ENCODE measurements at regions not wholly inside any gene's neighbourhood (a gene's known extent, or its start where the extent isn't known, plus 50 kb on each side); places are given as distances from the start of the nearest gene placed in this dataset.

DNA sequence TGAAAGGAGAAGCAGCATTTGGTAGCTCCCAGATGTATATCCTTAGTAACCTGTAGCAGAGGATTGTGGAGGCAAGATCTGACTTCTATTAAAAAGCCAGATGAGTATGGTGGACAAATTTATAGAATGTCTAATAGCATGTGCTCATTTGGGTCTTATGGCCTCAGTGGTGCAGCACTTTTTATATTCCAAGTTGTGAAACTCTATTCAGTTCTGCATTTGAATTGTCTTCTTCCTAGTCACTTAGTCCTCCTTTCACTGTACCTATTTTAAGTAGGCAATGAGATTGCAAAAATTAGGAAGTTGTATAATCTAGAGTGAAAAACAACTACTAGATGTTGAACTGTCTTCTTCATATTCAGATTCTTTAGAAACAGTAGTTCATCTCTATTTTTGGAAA lies 412.5 kb upstream of the PCDH9 start:
- Histone ChIP-seq H2BK15ac (ENCODE audit: low read length) (no peak overlapping the region), H3K23ac (ENCODE audit: insufficient read length) (no peak overlapping the region), H3K23me2 (ENCODE audit: low read depth, low read length) (no peaks in the 10 kb centered on the region), H3K36me3 (ENCODE audit: control insufficient read depth in 2 of 4, insufficient read depth in 4 of 4, low read length in 3 of 4) (no peaks in the 10 kb centered on the region), H3K56ac (replicated peaks; ENCODE audit: insufficient read length, low read depth, low read length) (no peak overlapping the region), H3K4me3 (ENCODE audit: extremely low read depth in 1 of 4, insufficient read depth in 2 of 4, low read depth in 3 of 4, low read length in 4 of 4) (no peak overlapping the region), H2BK20ac (ENCODE audit: low read length) (no peak overlapping the region), H4K8ac (ENCODE audit: extremely low read depth, insufficient read depth, low read length) (no peak overlapping the region), H2BK120ac (replicated peaks; ENCODE audit: low read depth, low read length) (no peak overlapping the region), H3K4ac (replicated peaks; ENCODE audit: insufficient read length, low read depth, low read length) (no peak overlapping the region), H4K91ac (replicated peaks; ENCODE audit: insufficient read length, low read length) (no peak overlapping the region), H3K9me3 (ENCODE audit: insufficient read depth in 2 of 2, low read depth in 1 of 2, low read length in 1 of 2) (0 out of 4 replicates have a peak, but pooled peaks cover 0 to 3% of the 10 kb centered on the region in 2 experiments), H2AFZ (ENCODE audit: low read length) (no peak overlapping the region), H4K20me1 (replicated peaks in 1 of 2; ENCODE audit: control insufficient read depth in 1 of 2, insufficient read depth in 2 of 2, low read length in 2 of 2) (no peaks in the 10 kb centered on the region), H3K79me1 (ENCODE audit: low read depth, low read length) (no peaks in the 10 kb centered on the region), H2BK5ac (ENCODE audit: low read depth, low read length) (no peak overlapping the region), H4K5ac (ENCODE audit: insufficient read length, low read depth, low read length) (no peak overlapping the region), H3K27me3 (replicated peaks in 1 of 4; ENCODE audit: control insufficient read depth in 3 of 4, extremely low read depth in 1 of 4, insufficient read depth in 3 of 4, low read length in 3 of 4) (no peaks in the 10 kb centered on the region), H3K18ac (ENCODE audit: extremely low read depth, low read length) (no peak overlapping the region), H3K79me2 (ENCODE audit: control insufficient read depth in 1 of 2, insufficient read depth in 2 of 2, low read length in 2 of 2) (no peaks in the 10 kb centered on the region), H3K4me2 (ENCODE audit: insufficient read depth in 1 of 2, low read depth in 2 of 2, low read length in 2 of 2) (no peak overlapping the region), H3K14ac (ENCODE audit: insufficient read length) (no peak overlapping the region), H3K4me1 (replicated peaks in 1 of 4; ENCODE audit: control insufficient read depth in 3 of 4, insufficient read depth in 4 of 4, low read length in 3 of 4) (no peaks in the 10 kb centered on the region; a peak in 1 of 7 replicates), H2AK5ac (ENCODE audit: low read depth, low read length) (no peak overlapping the region), H2BK12ac (ENCODE audit: low read depth, low read length) (no peak overlapping the region), H3K9ac (replicated peaks in 1 of 4; ENCODE audit: extremely low read depth in 1 of 4, low read depth in 3 of 4, low read length in 3 of 4) (no peak overlapping the region), H3K27ac (ENCODE audit: low read depth, low read length) (no peak overlapping the region)
- TF ChIP-seq KDM5A (IDR thresholded peaks at IDR 0.05; ENCODE audit: low read length) (no peak), NRF1 (IDR thresholded peaks at IDR 0.05; ENCODE audit: low read depth, low read length) (no peak), EGR1 (IDR thresholded peaks at IDR 0.05; ENCODE audit: borderline replicate concordance, low read depth, low read length) (no peak), FOSL1 (IDR thresholded peaks at IDR 0.05; ENCODE audit: insufficient read depth, low read depth, low read length) (no peak), POLR2AphosphoS5 (IDR thresholded peaks at IDR 0.05; ENCODE audit: low read depth, low read length) (no peak), SIX5 (IDR thresholded peaks at IDR 0.05; ENCODE audit: low read depth, low read length) (no peak), TBP (IDR thresholded peaks at IDR 0.05; ENCODE audit: low read depth, low read length) (no peak), TAF7 (optimal IDR thresholded peaks at IDR 0.05; ENCODE audit: borderline replicate concordance, low read depth, low read length) (no peak), POU5F1 (IDR thresholded peaks at IDR 0.05; ENCODE audit: low read depth, low read length) (no peak), CBX5 (IDR thresholded peaks at IDR 0.05; ENCODE audit: low read depth, low read length) (no peak)
- ChIA-PET POLR2A (ENCODE audit: partially characterized antibody) (no interaction called here), CTCF (ENCODE audit: partially characterized antibody) (no interaction called here)
- FAIRE-seq (no peak), DNase-seq (ENCODE audit: low read depth in 1 of 2, low spot score in 2 of 2) (no peak)

Measured in H1 (cell line).